GM12878 (cell line): ENCODE measurements at regions not wholly inside any gene's neighbourhood (a gene's known extent, or its start where the extent isn't known, plus 50 kb on each side); places are given as distances from the start of the nearest gene placed in this dataset.

Experiments
- ATAC-seq: fragments of 200-7000 bp; cut with Tn5 transposase; 3 replicates; pipeline ENCODE4 v1.9.1; 2020; ENCODE audit warnings: mild to moderate bottlenecking, moderate library complexity
- BruUV-seq: library from RNA; stranded (reverse); fragments of 400-500 nt; replicated peaks from 2 replicates; lab custom pipeline; 2021; lab: Mats Ljungman, UMichigan
- CTCF ChIA-PET: fragments of 300-600 bp; sonication (Branson Sonifier 250); formaldehyde crosslinking; extraction: SDS; loops from one replicate; lab custom pipeline; 2021; ENCODE audit warnings: inconsistent platforms; lab: Yijun Ruan, JAX
- POLR2A ChIA-PET: fragments of 350-600 bp; formaldehyde crosslinking; extraction: SDS; loops from one replicate; lab custom pipeline; 2021; ENCODE audit warnings: inconsistent platforms; lab: Charles Lee
- RAD21 ChIA-PET: fragments of 300-600 bp; sonication (Branson Sonifier 250); formaldehyde crosslinking; loops from one replicate; lab custom pipeline; 2023; ENCODE audit warnings: antibody characterized with exemption; ENCODE audit not compliant: unreplicated experiment; lab: Charles Lee
- SMC1A ChIA-PET: fragments of 300-600 bp; sonication (Branson Sonifier 250); formaldehyde crosslinking; loops from one replicate; lab custom pipeline; 2023; ENCODE audit not compliant: unreplicated experiment, uncharacterized antibody; lab: Charles Lee
- DNase-seq: peaks from one replicate; pipeline ENCODE4 v3.0.0-alpha.2; 2011; ENCODE audit warnings: low read depth, low spot score
- FAIRE-seq: peaks from 3 replicates; lab custom pipeline; 2011; peaks lifted over from hg19 to GRCh38; lab: Jason Lieb, UNC
- H2AFZ ChIP-seq: 2 replicates; pipeline ENCODE4 v1.6.0; 2011; ENCODE audit warnings: low read depth, low read length, control low read depth; ENCODE audit not compliant: control insufficient read depth
- H3K27ac ChIP-seq: 2 replicates; pipeline ENCODE4 v1.5.1; 2011; ENCODE audit warnings: control low read depth; ENCODE audit not compliant: control insufficient read depth, insufficient read depth
- H3K27me3 ChIP-seq, 2 experiments: replicated peaks in 1 of 2; 2 replicates each; pipeline versions ENCODE4 v1.6.0 to v1.6.1; 2011; ENCODE audit warnings: low read length in 1 of 2; ENCODE audit not compliant: control insufficient read depth in 2 of 2, insufficient read depth in 2 of 2
- H3K36me3 ChIP-seq, 2 experiments: 2 replicates each; pipeline ENCODE4 v1.5.1; 2011; ENCODE audit warnings: low read length in 1 of 2; ENCODE audit not compliant: control insufficient read depth in 2 of 2, insufficient read depth in 2 of 2
- H3K4me1 ChIP-seq: 2 replicates; pipeline ENCODE4 v1.6.1; 2011; ENCODE audit warnings: mild to moderate bottlenecking, low read length, moderate library complexity, mixed read lengths; ENCODE audit not compliant: control insufficient read depth, insufficient read depth
- H3K4me2 ChIP-seq: 2 replicates; pipeline ENCODE4 v1.6.0; 2011; ENCODE audit warnings: control low read depth; ENCODE audit not compliant: control insufficient read depth, insufficient read depth
- H3K4me3 ChIP-seq: fragments of 200-600 bp; sonication (generic); 2 replicates; pipeline ENCODE4 v1.5.1; 2016
- H3K79me2 ChIP-seq: 2 replicates; pipeline ENCODE4 v1.6.0; 2011; ENCODE audit warnings: low read length; ENCODE audit not compliant: control insufficient read depth, insufficient read depth
- H3K9ac ChIP-seq: 2 replicates; pipeline ENCODE4 v1.8.0; 2011; ENCODE audit warnings: low read length, control low read depth, mixed read lengths; ENCODE audit not compliant: control insufficient read depth, insufficient read depth
- H3K9me3 ChIP-seq: replicated peaks from 3 replicates; pipeline ENCODE4 v1.5.1; 2011; ENCODE audit warnings: mild to moderate bottlenecking, low read length; ENCODE audit not compliant: control insufficient read depth, insufficient read depth
- H4K20me1 ChIP-seq: 2 replicates; pipeline ENCODE4 v1.6.0; 2011; ENCODE audit not compliant: control insufficient read depth, insufficient read depth
- ASH2L ChIP-seq: fragments of 300-600, 200-600 bp; sonication (generic); IDR thresholded peaks from 2 replicates; pipeline ENCODE4 v1.6.1; 2017; ENCODE audit warnings: low read depth, mild to moderate bottlenecking, borderline replicate concordance
- E2F8 ChIP-seq: fragments of 450-650 bp; IDR thresholded peaks from 2 replicates; pipeline ENCODE4 v1.6.1; 2018; ENCODE audit warnings: mild to moderate bottlenecking, low read depth, moderate library complexity; ENCODE audit not compliant: partially characterized antibody
- EP300 ChIP-seq, 2 experiments: fragments of 150-350 bp in 1 of 2; IDR thresholded peaks; 2 replicates each; pipeline ENCODE4 v1.6.1; 2011 to 2012; ENCODE audit warnings: low read depth in 2 of 2, low read length in 2 of 2, borderline replicate concordance in 1 of 2, improper control_type of control experiment in 1 of 2, inconsistent platforms in 1 of 2; ENCODE audit not compliant: control insufficient read depth in 1 of 2
- FOS ChIP-seq: IDR thresholded peaks from 3 replicates; pipeline ENCODE4 v1.6.1; 2011; ENCODE audit warnings: borderline replicate concordance; ENCODE audit not compliant: insufficient read length; ENCODE audit errors: extremely low read depth
- MAX ChIP-seq: IDR thresholded peaks from 2 replicates; pipeline ENCODE4 v1.6.1; 2012; ENCODE audit warnings: low read depth, low read length, improper control_type of control experiment
- MLLT1 ChIP-seq: fragments of 450-650 bp; IDR thresholded peaks from 2 replicates; pipeline ENCODE4 v1.6.1; 2016; ENCODE audit warnings: mild to moderate bottlenecking
- NBN ChIP-seq: fragments of 450-650 bp; IDR thresholded peaks from 2 replicates; pipeline ENCODE4 v1.6.1; 2016
- NFYB ChIP-seq: IDR thresholded peaks from 2 replicates; pipeline ENCODE4 v1.6.1; 2011; ENCODE audit warnings: low read depth, mild to moderate bottlenecking, low read length, improper control_type of control experiment, moderate library complexity; ENCODE audit not compliant: insufficient read depth
- POLR2AphosphoS5 ChIP-seq: IDR thresholded peaks from 2 replicates; pipeline ENCODE4 v1.6.1; 2011; ENCODE audit warnings: mild to moderate bottlenecking, low read length, inconsistent platforms
- STAT1 ChIP-seq: fragments of 450-650 bp; conservative IDR thresholded peaks from 2 replicates; pipeline ENCODE4 v1.6.1; 2014; ENCODE audit warnings: antibody characterized with exemption, mild to moderate bottlenecking
- STAT3 ChIP-seq: IDR thresholded peaks from 2 replicates; pipeline ENCODE4 v1.6.1; 2011; ENCODE audit warnings: low read depth, low read length, improper control_type of control experiment
- TCF3 ChIP-seq: IDR thresholded peaks from 2 replicates; pipeline ENCODE4 v1.6.1; 2012; ENCODE audit warnings: low read depth, mild to moderate bottlenecking, low read length, borderline replicate concordance; ENCODE audit not compliant: insufficient read depth
- USF2 ChIP-seq: IDR thresholded peaks from 2 replicates; pipeline ENCODE4 v1.6.1; 2011; ENCODE audit warnings: low read depth, low read length, improper control_type of control experiment, borderline replicate concordance
- WGBS: methylation state at CpG from one replicate; pipeline ENCODE4 v1.1.6; 2016; ENCODE audit warnings: low lambda C conversion rate; ENCODE audit not compliant: insufficient replicate concordance, insufficient coverage; ENCODE audit errors: missing lambda C conversion rate; 5-methylcytosine and 5-hydroxymethylcytosine counted together
- in situ Hi-C: fragments of 300-500 bp; cut with MboI; formaldehyde crosslinking; loops from 9 replicates; pipeline ENCODE4 v1.14.3; 2018; ENCODE audit warnings: mixed read lengths
- intact Hi-C: fragments of 100-400 bp; cut with micrococcal nuclease; formaldehyde crosslinking; loops from one replicate; pipeline ENCODE4 v1.14.2; 2022; ENCODE audit not compliant: unreplicated experiment

- Histone ChIP-seq H4K20me1 (no peaks in the 10 kb centered on the region), H3K27me3 (no peaks in the 10 kb centered on the region), H3K9me3 (no peaks in the 10 kb centered on the region), H3K27ac (no peak overlapping the region), H2AFZ (no peak overlapping the region), H3K9ac (no peak overlapping the region), H3K4me2 (no peak overlapping the region), H3K36me3 (no peaks in the 10 kb centered on the region), H3K4me1 (no peaks in the 10 kb centered on the region), H3K79me2 (no peaks in the 10 kb centered on the region), H3K4me3 (no peak overlapping the region)
- in situ Hi-C loops (no loop called here), intact Hi-C loops (no loop called here)
- RAD21 ChIA-PET, result no interaction called here
- DNase-seq, result no peak
- SMC1A ChIA-PET, result no interaction called here
- TF ChIP-seq E2F8 (no peak), STAT3 (no peak), STAT1 (no peak), MLLT1 (no peak), FOS (no peak), EP300 (IDR thresholded peaks at IDR 0.05; ENCODE audit: borderline replicate concordance in 1 of 2, control insufficient read depth in 1 of 2, low read depth in 2 of 2, low read length in 2 of 2) (no peak), TCF3 (no peak), NBN (no peak), MAX (no peak), USF2 (no peak), NFYB (no peak), ASH2L (no peak), POLR2AphosphoS5 (no peak)
- BruUV-seq, result no TSS peak
- POLR2A ChIA-PET, result no interaction called here
- FAIRE-seq, result no peak
- CTCF ChIA-PET, result no interaction called here
- no peak for ATAC-seq
- WGBS, result 0% methylated on average over 4 of the region's 4 CpGs
Measured at GRCh38 chr13:100946588-100946987, 272.0 kb upstream of the TMTC4 start.
